SK-N-DZ (cell line): ENCODE measurements at regions not wholly inside any gene's neighbourhood (a gene's known extent, or its start where the extent isn't known, plus 50 kb on each side); places are given as distances from the start of the nearest gene placed in this dataset.
A peak's percentile ranks its signal among the peaks of the same experiment; 100 is the strongest.

Experiments
- DNase-seq: peaks from one replicate; pipeline ENCODE4 v3.0.0-alpha.2; 2015; ENCODE audit warnings: low spot score

- no peak for DNase-seq
Observed at GRCh38 chr5:167800427-167800826, 491.0 kb upstream of the WWC1 start.

- no peak for DNase-seq
Observed at GRCh38 chr5:167801999-167802398, 489.4 kb upstream of the WWC1 start.

GRCh38 chr5:167802755-167803431 lies 488.6 kb upstream of the WWC1 start:
- DNase-seq: no peak

GRCh38 chr5:167804512-167805220 lies 486.8 kb upstream of the WWC1 start:
- no peak for DNase-seq

DNA sequence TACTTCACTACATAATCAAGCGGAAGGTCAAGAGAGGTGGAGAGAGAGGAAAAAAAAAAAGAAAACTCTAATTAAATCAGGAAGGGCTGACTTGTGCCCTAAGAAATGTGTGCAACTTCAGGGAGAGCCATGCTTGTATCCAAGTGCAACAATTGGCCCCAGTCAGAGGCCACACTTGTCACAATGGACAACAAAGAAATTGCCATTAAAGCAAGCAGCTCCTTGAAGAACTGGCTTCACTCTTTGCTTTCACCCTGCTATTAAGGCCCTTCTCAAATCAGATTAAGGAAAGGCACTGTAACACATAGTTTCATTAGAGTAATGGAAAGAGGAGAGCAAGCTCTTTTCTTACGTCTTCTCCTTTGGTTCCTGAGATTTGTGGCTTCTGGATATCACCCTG lies 480.9 kb upstream of the WWC1 start:
- DNase-seq: no peak

DNA sequence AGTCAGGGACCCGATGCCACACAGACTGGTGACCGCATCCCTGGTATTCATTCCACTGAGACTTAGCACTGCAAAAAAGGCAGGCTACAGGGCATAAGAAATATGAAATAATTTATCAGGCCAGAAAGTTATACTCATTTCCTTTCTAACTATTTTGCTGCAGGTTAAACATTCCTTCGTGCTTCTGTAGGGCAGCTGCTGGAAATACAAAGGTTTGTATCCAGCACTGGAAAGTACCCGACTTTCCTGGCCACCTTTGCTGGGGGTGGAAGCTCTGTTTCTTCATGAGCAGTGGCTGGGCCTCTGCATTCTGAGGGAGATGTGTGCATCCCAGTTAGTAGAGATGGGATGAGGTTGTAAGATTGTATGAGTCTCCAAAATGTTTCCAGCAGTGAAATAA lies 478.6 kb upstream of the WWC1 start:
- no peak for DNase-seq

DNA sequence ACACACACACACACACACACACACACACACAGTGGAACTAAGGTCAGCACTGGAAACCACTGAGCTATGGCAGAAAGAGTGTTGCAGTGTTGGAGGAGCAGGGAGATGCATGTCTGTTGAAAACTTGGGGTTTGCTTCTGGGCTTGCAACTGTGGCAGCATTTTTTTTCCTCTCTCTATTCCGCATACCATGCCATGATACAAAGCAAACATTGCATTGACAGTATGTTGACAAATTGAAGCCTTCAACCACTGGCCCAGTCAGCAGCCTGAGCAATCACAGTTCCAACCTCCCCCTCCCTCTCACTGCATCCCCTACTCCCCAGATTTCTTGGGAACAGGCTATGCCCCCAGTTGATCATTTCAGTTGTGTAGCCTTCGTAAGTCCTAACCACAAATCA lies 478.1 kb upstream of the WWC1 start:
- DNase-seq: no peak

GRCh38 chr5:167814040-167814439 lies 477.4 kb upstream of the WWC1 start:
- DNase-seq: no peak

GRCh38 chr5:167814828-167815227 lies 476.6 kb upstream of the WWC1 start:
- no peak for DNase-seq

DNA sequence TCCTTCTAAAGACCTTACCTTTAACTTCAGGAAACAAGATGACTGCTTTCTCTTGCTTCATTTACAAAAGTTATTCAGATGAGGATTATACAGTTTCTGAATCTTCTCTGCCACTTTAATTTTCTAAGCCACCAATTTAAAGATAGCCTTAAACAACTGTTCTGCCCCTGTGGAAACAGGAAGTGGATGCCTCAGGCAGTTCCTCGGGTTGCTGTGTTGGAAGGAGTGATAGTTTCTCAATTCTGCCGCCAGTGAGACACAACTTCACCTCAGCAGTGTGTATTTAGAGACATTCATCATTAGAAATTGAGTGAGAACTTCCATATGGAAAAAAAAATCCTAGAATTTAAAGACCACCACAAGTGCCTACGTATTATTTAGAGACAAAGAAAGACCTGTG lies 475.1 kb upstream of the WWC1 start:
- no peak for DNase-seq

- no peak for DNase-seq
Observed at GRCh38 chr5:167816864-167817263, 474.6 kb upstream of the WWC1 start.

- DNase-seq: no peak
Observed at GRCh38 chr5:167819406-167819805, 472.0 kb upstream of the WWC1 start.

GRCh38 chr5:167820101-167820990 lies 471.1 kb upstream of the WWC1 start:
- peak; percentile 27 for DNase-seq

DNA sequence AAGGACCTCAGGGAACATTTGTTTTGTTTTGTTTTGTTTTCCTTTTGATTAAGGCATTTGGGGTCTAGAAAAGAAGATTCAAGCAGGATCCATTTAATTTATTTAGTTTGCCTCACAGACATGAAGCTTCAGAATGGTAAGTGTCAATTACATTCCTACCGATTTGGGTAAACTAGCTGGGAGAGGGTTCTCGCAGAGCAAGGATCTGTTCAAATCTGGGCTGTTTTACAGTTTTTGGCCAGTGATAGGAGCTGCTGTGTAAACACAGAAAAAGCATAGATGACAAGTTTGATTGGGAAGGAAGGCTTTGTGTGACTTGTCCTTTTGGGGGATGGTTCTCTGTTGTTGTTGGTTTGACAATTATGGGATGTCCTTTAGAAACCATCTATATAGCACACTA lies 470.3 kb upstream of the WWC1 start:
- no peak for DNase-seq

- no peak for DNase-seq
Observed at GRCh38 chr5:167821669-167822068, 469.8 kb upstream of the WWC1 start.

GRCh38 chr5:167822241-167822640 lies 469.2 kb upstream of the WWC1 start:
- no peak for DNase-seq

GRCh38 chr5:167823405-167823804 lies 468.0 kb upstream of the WWC1 start:
- DNase-seq: no peak

- no peak for DNase-seq
Observed at GRCh38 chr5:167827766-167828165, 463.7 kb upstream of the WWC1 start.

DNA sequence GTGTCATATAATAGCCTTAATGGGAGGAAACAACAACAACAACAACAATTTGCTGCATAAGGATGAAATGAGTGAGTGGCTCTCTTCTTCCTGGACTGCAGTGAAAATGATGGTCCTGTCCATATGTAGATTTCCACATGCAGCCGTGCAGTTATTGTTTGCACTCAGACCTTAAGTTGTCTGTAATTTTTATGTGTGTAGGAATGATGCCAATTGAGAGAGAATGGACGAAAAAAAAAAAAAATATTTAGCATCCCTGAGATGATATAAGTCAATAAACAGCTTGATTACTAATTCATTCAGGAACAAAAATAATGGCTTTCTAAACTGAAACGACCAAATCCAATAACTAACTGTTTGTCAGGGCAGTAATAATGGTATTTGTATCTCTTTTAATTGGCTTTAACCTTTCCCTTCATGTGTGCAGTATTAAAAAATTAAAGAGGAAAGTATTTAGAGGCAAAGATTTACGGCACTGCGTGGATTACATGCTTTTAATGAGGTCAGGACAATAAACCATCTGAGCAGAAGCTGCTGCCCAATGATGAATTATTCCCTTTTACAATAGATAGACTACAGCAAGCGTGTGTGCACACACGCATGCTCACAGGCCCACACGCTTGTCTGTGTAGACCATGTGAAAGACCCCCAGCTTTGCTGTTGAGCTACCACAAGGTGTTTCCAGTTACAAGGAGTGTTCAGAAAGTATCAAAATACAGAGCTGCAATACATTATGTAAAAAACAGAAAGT lies 459.5 kb upstream of the WWC1 start:
- no peak for DNase-seq

DNA sequence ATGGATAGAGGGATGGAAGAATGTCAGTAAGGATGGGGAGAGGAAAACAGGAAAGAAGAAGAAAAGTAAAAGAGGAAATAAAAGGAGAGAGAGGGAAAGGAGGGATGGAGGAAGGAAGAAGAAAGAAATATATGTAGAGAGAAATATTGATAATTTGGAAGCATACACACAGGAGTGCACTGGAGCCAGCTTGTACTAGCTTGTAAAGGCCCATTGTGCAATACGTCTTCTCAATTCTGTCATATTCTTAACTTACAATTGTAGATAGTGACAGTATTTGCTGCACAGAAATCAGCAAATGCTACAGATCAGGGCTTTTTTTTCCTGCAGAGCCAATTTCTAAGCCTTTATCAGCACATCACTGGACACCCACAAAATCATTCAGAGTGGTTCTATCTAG lies 458.8 kb upstream of the WWC1 start:
- DNase-seq: no peak

DNA sequence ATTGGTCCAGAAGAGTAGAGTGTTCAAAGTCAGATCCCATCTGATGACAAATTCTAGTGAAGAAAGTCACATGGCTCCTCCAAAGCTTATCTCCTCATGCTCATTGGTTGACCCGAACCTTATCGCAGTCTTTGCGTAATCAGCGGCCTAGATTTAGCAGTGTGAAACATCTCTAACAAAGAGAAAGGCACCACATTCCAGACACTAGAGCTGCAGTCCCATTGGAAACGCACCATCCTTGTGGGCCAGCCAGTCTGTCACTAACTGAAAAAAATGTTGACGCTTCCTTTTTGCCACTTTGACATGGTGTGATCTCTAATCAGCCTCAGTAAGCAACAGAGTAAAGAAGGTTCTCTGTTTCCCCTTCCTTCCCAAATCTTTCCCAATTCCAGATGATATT lies 458.0 kb upstream of the WWC1 start:
- DNase-seq: no peak

DNA sequence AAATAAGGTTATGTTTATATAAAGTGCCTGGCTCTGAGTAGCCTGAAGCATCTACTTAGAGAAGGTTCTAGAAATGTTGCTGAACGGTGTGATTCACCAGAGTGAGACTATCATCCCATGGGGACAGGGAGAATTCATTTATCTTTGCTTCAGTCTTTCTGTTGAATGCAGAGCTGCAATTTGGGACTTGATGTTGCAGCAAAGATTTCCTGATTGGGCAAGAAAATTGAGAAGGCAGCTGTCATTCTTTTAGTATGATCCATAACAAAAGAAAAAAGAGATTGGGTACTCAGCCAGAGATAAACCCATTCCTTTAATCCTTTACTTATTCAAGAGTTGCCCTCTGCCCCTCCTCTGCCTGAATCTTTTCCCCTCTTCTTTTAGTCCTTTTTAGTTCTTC lies 456.3 kb upstream of the WWC1 start:
- DNase-seq: no peak
